Ishikawa (cell line): ENCODE measurements at regions not wholly inside any gene's neighbourhood (a gene's known extent, or its start where the extent isn't known, plus 50 kb on each side); places are given as distances from the start of the nearest gene placed in this dataset.

Experiments
- CREB1 ChIP-seq: IDR thresholded peaks from 2 replicates; pipeline ENCODE4 v1.6.1; 2012; ENCODE audit warnings: low read depth
- EP300 ChIP-seq: IDR thresholded peaks from 2 replicates; pipeline ENCODE4 v1.6.1; 2012; ENCODE audit warnings: borderline replicate concordance
- FOXM1 ChIP-seq: IDR thresholded peaks from 2 replicates; pipeline ENCODE4 v1.6.1; 2012; ENCODE audit warnings: low read depth, borderline replicate concordance
- MAX ChIP-seq: IDR thresholded peaks from 2 replicates; pipeline ENCODE4 v1.6.1; 2012
- RAD21 ChIP-seq: IDR thresholded peaks from 2 replicates; pipeline ENCODE4 v1.6.1; 2012; ENCODE audit warnings: low read depth
- REST ChIP-seq: IDR thresholded peaks from 2 replicates; pipeline ENCODE4 v1.6.1; 2012; ENCODE audit warnings: low read depth, mild to moderate bottlenecking
- TAF1 ChIP-seq: IDR thresholded peaks from 2 replicates; pipeline ENCODE4 v1.6.1; 2012; ENCODE audit warnings: low read depth, mild to moderate bottlenecking
- USF1 ChIP-seq: IDR thresholded peaks from 2 replicates; pipeline ENCODE4 v1.6.1; 2012
- YY1 ChIP-seq: IDR thresholded peaks from 2 replicates; pipeline ENCODE4 v1.6.1; 2012; ENCODE audit warnings: low read depth
- ZBTB7A ChIP-seq: IDR thresholded peaks from 2 replicates; pipeline ENCODE4 v1.6.1; 2012; ENCODE audit warnings: low read depth

GRCh38 chr3:178277605-178278004 is 258.6 kb upstream of the KCNMB2 start:
- TF ChIP-seq RAD21 = no peak
- no peak for TF ChIP-seq USF1
- TF ChIP-seq EP300 = no peak
- TF ChIP-seq REST = no peak
- TF ChIP-seq TAF1 = no peak
- TF ChIP-seq YY1 = no peak
- TF ChIP-seq ZBTB7A = no peak
- no peak for TF ChIP-seq FOXM1
- TF ChIP-seq MAX = no peak
- no peak for TF ChIP-seq CREB1
